ENCODE measurements at regions not wholly inside any gene's neighbourhood (a gene's known extent, or its start where the extent isn't known, plus 50 kb on each side); places are given as distances from the start of the nearest gene placed in this dataset.

GRCh38 chr12:85564786-85565185 lies 271.4 kb downstream of the RASSF9 start:
- no peak for TF ChIP-seq EZH2 (IDR thresholded peaks at IDR 0.05; ENCODE audit: low read depth)
- TF ChIP-seq, protein P1, sequence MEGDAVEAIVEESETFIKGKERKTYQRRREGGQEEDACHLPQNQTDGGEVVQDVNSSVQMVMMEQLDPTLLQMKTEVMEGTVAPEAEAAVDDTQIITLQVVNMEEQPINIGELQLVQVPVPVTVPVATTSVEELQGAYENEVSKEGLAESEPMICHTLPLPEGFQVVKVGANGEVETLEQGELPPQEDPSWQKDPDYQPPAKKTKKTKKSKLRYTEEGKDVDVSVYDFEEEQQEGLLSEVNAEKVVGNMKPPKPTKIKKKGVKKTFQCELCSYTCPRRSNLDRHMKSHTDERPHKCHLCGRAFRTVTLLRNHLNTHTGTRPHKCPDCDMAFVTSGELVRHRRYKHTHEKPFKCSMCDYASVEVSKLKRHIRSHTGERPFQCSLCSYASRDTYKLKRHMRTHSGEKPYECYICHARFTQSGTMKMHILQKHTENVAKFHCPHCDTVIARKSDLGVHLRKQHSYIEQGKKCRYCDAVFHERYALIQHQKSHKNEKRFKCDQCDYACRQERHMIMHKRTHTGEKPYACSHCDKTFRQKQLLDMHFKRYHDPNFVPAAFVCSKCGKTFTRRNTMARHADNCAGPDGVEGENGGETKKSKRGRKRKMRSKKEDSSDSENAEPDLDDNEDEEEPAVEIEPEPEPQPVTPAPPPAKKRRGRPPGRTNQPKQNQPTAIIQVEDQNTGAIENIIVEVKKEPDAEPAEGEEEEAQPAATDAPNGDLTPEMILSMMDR (conservative IDR thresholded peaks at IDR 0.05) = no peak

Measured in PC-9 (cell line).